Fibroblast of pulmonary artery (primary cell): ENCODE measurements at regions not wholly inside any gene's neighbourhood (a gene's known extent, or its start where the extent isn't known, plus 50 kb on each side); places are given as distances from the start of the nearest gene placed in this dataset.

Experiments used
- DNase-seq: peaks from one replicate; pipeline ENCODE4 v3.0.0-alpha.2; 2010; ENCODE audit warnings: low read depth
- H3K4me3 ChIP-seq: replicated peaks from 2 replicates; pipeline ENCODE4 v1.5.1; 2011; ENCODE audit warnings: low read depth, mild to moderate bottlenecking, control low read depth, low read length, moderate library complexity
- CTCF ChIP-seq: IDR thresholded peaks from 2 replicates; pipeline ENCODE4 v1.5.1; 2011; ENCODE audit warnings: mild to moderate bottlenecking, control low read depth, low read length, inconsistent platforms; ENCODE audit errors: missing control alignments

- TF ChIP-seq CTCF: no peak
- peak; percentile 59 for DNase-seq
- H3K4me3 ChIP-seq: no peak overlapping the region
Observed at GRCh38 chr2:139864821-139865302, 1084.7 kb upstream of the NXPH2 start.

- no peak for TF ChIP-seq CTCF
- H3K4me3 ChIP-seq: no peak overlapping the region
- no peak for DNase-seq
Observed at GRCh38 chr2:139854769-139855483, 1074.7 kb upstream of the NXPH2 start.

GRCh38 chr2:139850254-139850890, 1070.2 kb upstream of the NXPH2 start:
- DNase-seq: no peak
- no peak overlapping the region for H3K4me3 ChIP-seq
- TF ChIP-seq CTCF: no peak

- TF ChIP-seq CTCF: no peak
- no peak overlapping the region for H3K4me3 ChIP-seq
- DNase-seq: no peak
Observed at GRCh38 chr2:139836769-139837168, 1056.6 kb upstream of the NXPH2 start.

GRCh38 chr2:139835101-139835500, 1054.9 kb upstream of the NXPH2 start:
- H3K4me3 ChIP-seq: no peak overlapping the region
- DNase-seq: no peak
- no peak for TF ChIP-seq CTCF

GRCh38 chr2:139828011-139828410, 1047.8 kb upstream of the NXPH2 start:
- H3K4me3 ChIP-seq: no peak overlapping the region
- no peak for TF ChIP-seq CTCF
- no peak for DNase-seq
